ENCODE measurements at regions not wholly inside any gene's neighbourhood (a gene's known extent, or its start where the extent isn't known, plus 50 kb on each side); places are given as distances from the start of the nearest gene placed in this dataset.

- TF ChIP-seq MYC (IDR thresholded peaks at IDR 0.05; ENCODE audit: low read depth, low read length) = no peak
- TF ChIP-seq CTCF (IDR thresholded peaks at IDR 0.05; ENCODE audit: low read depth, low read length) = no peak
- TF ChIP-seq POLR2A (IDR thresholded peaks at IDR 0.05; ENCODE audit: extremely low read depth, insufficient read length) = no peak
Measured at GRCh38 chr2:150566289-150566688, 78.8 kb upstream of the RND3 start.

Data from NB4 (cell line).